CD4-positive, CD25-positive, alpha-beta regulatory T cell (primary cell): ENCODE measurements at regions not wholly inside any gene's neighbourhood (a gene's known extent, or its start where the extent isn't known, plus 50 kb on each side); places are given as distances from the start of the nearest gene placed in this dataset.

Source experiments
- ATAC-seq, 2 donors: fragments of 150-1000 bp; cut with Tn5 transposase; one replicate each; pipeline ENCODE4 v1.10.0; 2021; ENCODE audit warnings: low read depth in 2 of 2, moderate number of reproducible peaks in 2 of 2, moderate library complexity in 1 of 2
- DNase-seq, 3 donors: peaks; one replicate each; pipeline versions ENCODE4 v3.0.0 to v3.0.0-alpha.2; 2012 to 2022; ENCODE audit warnings: mixed read lengths in 1 of 3
- H3K27ac ChIP-seq: one replicate; pipeline ENCODE4 v1.7.0; 2013; ENCODE audit warnings: mild to moderate bottlenecking, low read length; ENCODE audit not compliant: insufficient read depth, poor library complexity, severe bottlenecking
- H3K27me3 ChIP-seq: one replicate; pipeline ENCODE4 v1.7.0; 2013; ENCODE audit warnings: low read length; ENCODE audit not compliant: control insufficient read depth, insufficient read depth
- H3K36me3 ChIP-seq: one replicate; pipeline ENCODE4 v1.7.0; 2013; ENCODE audit warnings: mild to moderate bottlenecking, low read length, moderate library complexity; ENCODE audit not compliant: control insufficient read depth, insufficient read depth
- H3K4me1 ChIP-seq: 2 replicates; pipeline ENCODE4 v1.7.0; 2013; ENCODE audit warnings: mild to moderate bottlenecking, low read length; ENCODE audit not compliant: insufficient read depth, control insufficient read depth, poor library complexity, severe bottlenecking
- H3K4me3 ChIP-seq: one replicate; pipeline ENCODE4 v1.7.0; 2013; ENCODE audit warnings: low read depth, mild to moderate bottlenecking, low read length, moderate library complexity
- H3K9me3 ChIP-seq, 2 experiments: 1 replicate in 1 of 2; 2 replicates in 1 of 2; pipeline ENCODE4 v1.7.0; 2013; ENCODE audit warnings: low read length in 2 of 2, mild to moderate bottlenecking in 1 of 2, moderate library complexity in 1 of 2; ENCODE audit not compliant: control insufficient read depth in 2 of 2
- H3K27ac Mint-ChIP-seq, 3 donors: one replicate each; pipeline ENCODE4 v1.8.0; 2020 to 2022; ENCODE audit warnings: mild to moderate bottlenecking in 3 of 3, mixed read lengths in 3 of 3, moderate library complexity in 2 of 3
- H3K27me3 Mint-ChIP-seq: one replicate; pipeline ENCODE4 v1.8.0; 2022; ENCODE audit warnings: mild to moderate bottlenecking, mixed read lengths
- H3K36me3 Mint-ChIP-seq: one replicate; pipeline ENCODE4 v1.8.0; 2020; ENCODE audit warnings: mixed read lengths
- H3K4me1 Mint-ChIP-seq, 4 donors: one replicate each; pipeline ENCODE4 v1.8.0; 2020 to 2022; ENCODE audit warnings: mixed read lengths in 4 of 4, mild to moderate bottlenecking in 1 of 4
- H3K4me3 Mint-ChIP-seq, 4 donors: one replicate each; pipeline ENCODE4 v1.8.0; 2020 to 2022; ENCODE audit warnings: mild to moderate bottlenecking in 4 of 4, mixed read lengths in 4 of 4, moderate library complexity in 3 of 4
- H3K9me3 Mint-ChIP-seq, 7 donors: one replicate each; pipeline ENCODE4 v1.8.0; 2020 to 2022; ENCODE audit warnings: mixed read lengths in 7 of 7, mild to moderate bottlenecking in 3 of 7, moderate library complexity in 2 of 7

DNA sequence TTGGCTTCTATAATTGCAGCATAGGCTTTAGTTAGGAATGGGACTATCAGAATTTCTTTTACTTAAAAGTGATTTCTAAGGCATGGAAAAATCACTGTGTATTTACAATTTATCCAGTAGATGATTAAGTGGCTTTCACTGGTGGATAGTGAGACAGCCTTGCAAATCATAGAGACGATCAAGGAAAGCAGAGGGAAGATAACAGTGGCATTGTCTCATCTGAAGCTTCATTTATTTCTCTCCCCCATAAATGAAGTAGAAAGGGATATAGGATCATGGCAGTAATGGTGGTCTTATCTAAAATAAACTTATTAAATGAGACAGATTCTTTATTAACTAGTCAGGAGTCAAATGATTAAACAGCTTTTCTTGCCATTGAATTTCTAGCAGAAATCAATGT is 224.2 kb upstream of the ANO5 start:
- Mint-ChIP-seq H3K27ac (no peak overlapping the region), H3K27me3 (no peaks in the 10 kb centered on the region), H3K4me1 (no peaks in the 10 kb centered on the region), H3K36me3 (no peaks in the 10 kb centered on the region), H3K9me3 (peaks cover 3 to 27% (median 9%) of the 10 kb centered on the region in 7 donors), H3K4me3 (no peak overlapping the region)
- ATAC-seq (no peak), DNase-seq (no peak)
- Histone ChIP-seq H3K36me3 (no peaks in the 10 kb centered on the region), H3K9me3 (no peaks in the 10 kb centered on the region), H3K4me1 (no peaks in the 10 kb centered on the region), H3K27ac (no peak overlapping the region), H3K27me3 (no peaks in the 10 kb centered on the region), H3K4me3 (no peak overlapping the region)

- Mint-ChIP-seq H3K4me3 (no peak overlapping the region), H3K9me3 (peaks cover 0 to 24% (median 10%) of the 10 kb centered on the region in 7 donors), H3K27me3 (no peaks in the 10 kb centered on the region), H3K36me3 (no peaks in the 10 kb centered on the region), H3K27ac (no peak overlapping the region), H3K4me1 (no peaks in the 10 kb centered on the region)
- H3K9me3 ChIP-seq: no peaks in the 10 kb centered on the region
- no peaks in the 10 kb centered on the region for H3K36me3 ChIP-seq
- ATAC-seq (no peak), DNase-seq (no peak)
- H3K27me3 ChIP-seq: no peaks in the 10 kb centered on the region
- no peaks in the 10 kb centered on the region for H3K4me1 ChIP-seq
- H3K4me3 ChIP-seq: no peak overlapping the region
- no peak overlapping the region for H3K27ac ChIP-seq
Observed at GRCh38 chr11:21969841-21970240, 223.0 kb upstream of the ANO5 start.

DNA sequence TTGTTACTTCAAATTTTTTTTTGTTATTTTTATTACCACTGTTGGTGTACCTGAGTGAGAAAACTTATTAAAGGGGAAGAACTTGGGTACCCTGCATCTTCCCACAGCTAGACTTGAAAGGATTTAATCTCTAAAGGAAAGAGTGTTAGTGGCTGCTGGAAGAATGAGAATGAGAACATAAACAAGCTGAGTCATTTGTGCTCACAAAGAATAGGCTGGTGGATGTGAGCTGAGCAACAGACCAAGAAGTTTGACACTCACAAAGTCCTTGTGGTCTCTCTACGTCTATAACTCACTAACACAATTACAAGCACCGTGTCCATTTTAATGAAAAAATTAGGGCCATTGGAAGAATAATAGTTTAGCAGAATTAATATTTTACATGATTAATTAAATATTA is 217.6 kb upstream of the ANO5 start:
- Mint-ChIP-seq H3K9me3 (peaks cover 0 to 14% (median 9%) of the 10 kb centered on the region in 7 donors), H3K27ac (no peak overlapping the region), H3K36me3 (no peaks in the 10 kb centered on the region), H3K4me3 (no peak overlapping the region), H3K4me1 (no peaks in the 10 kb centered on the region), H3K27me3 (no peaks in the 10 kb centered on the region)
- H3K9me3 ChIP-seq: no peaks in the 10 kb centered on the region
- H3K4me1 ChIP-seq: no peaks in the 10 kb centered on the region
- H3K27ac ChIP-seq: no peak overlapping the region
- ATAC-seq: no peak
- no peaks in the 10 kb centered on the region for H3K27me3 ChIP-seq
- H3K36me3 ChIP-seq: no peaks in the 10 kb centered on the region
- no peak for DNase-seq
- H3K4me3 ChIP-seq: no peak overlapping the region

DNA sequence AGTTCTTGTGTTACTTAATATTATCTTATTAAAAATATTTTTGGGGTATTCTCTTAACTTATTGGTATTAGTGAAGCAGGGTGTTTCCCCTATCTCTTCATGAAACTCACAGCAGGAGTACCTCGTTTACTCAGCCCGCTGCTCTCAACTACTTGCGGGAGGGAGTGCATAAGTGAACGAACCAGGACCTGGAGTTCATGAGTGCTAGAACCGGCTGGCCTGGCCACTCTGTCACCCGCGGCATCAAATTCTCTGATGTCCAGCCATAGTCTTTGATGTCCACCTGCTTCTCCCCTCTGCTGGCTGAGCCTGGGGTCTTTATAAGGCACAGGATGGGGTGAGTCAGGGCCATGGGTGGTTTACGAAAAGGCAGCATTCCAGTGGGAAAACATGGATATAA is 216.7 kb upstream of the ANO5 start:
- no peaks in the 10 kb centered on the region for H3K4me1 Mint-ChIP-seq
- Histone ChIP-seq H3K27me3 (no peaks in the 10 kb centered on the region), H3K4me1 (no peaks in the 10 kb centered on the region), H3K4me3 (no peak overlapping the region), H3K9me3 (no peaks in the 10 kb centered on the region), H3K36me3 (no peaks in the 10 kb centered on the region), H3K27ac (no peak overlapping the region)
- no peaks in the 10 kb centered on the region for H3K27me3 Mint-ChIP-seq
- H3K9me3 Mint-ChIP-seq: peaks cover 0 to 14% (median 10%) of the 10 kb centered on the region in 7 donors
- H3K4me3 Mint-ChIP-seq: no peak overlapping the region
- no peak overlapping the region for H3K27ac Mint-ChIP-seq
- ATAC-seq: no peak
- H3K36me3 Mint-ChIP-seq: no peaks in the 10 kb centered on the region
- no peak for DNase-seq

GRCh38 chr11:21983431-21983830 is 209.5 kb upstream of the ANO5 start:
- no peak overlapping the region for H3K27ac Mint-ChIP-seq
- H3K4me3 Mint-ChIP-seq: no peak overlapping the region
- H3K4me1 Mint-ChIP-seq: no peaks in the 10 kb centered on the region
- no peak for ATAC-seq
- H3K4me1 ChIP-seq: no peaks in the 10 kb centered on the region
- H3K4me3 ChIP-seq: no peak overlapping the region
- no peaks in the 10 kb centered on the region for H3K27me3 ChIP-seq
- H3K36me3 ChIP-seq: no peaks in the 10 kb centered on the region
- no peak overlapping the region for H3K27ac ChIP-seq
- no peaks in the 10 kb centered on the region for H3K27me3 Mint-ChIP-seq
- H3K9me3 ChIP-seq: no peaks in the 10 kb centered on the region
- peaks cover 0 to 9% (median 5%) of the 10 kb centered on the region in 7 donors for H3K9me3 Mint-ChIP-seq
- no peaks in the 10 kb centered on the region for H3K36me3 Mint-ChIP-seq
- no peak for DNase-seq

- Mint-ChIP-seq H3K4me1 (no peaks in the 10 kb centered on the region), H3K27me3 (no peaks in the 10 kb centered on the region), H3K27ac (no peak overlapping the region), H3K36me3 (no peaks in the 10 kb centered on the region), H3K9me3 (peaks cover 1 to 16% (median 5%) of the 10 kb centered on the region in 7 donors), H3K4me3 (no peak overlapping the region)
- no peaks in the 10 kb centered on the region for H3K4me1 ChIP-seq
- ATAC-seq: no peak
- no peaks in the 10 kb centered on the region for H3K36me3 ChIP-seq
- no peak overlapping the region for H3K4me3 ChIP-seq
- H3K27ac ChIP-seq: no peak overlapping the region
- no peak for DNase-seq
- no peaks in the 10 kb centered on the region for H3K9me3 ChIP-seq
- no peaks in the 10 kb centered on the region for H3K27me3 ChIP-seq
Observed at GRCh38 chr11:21986361-21986760, 206.5 kb upstream of the ANO5 start.

DNA sequence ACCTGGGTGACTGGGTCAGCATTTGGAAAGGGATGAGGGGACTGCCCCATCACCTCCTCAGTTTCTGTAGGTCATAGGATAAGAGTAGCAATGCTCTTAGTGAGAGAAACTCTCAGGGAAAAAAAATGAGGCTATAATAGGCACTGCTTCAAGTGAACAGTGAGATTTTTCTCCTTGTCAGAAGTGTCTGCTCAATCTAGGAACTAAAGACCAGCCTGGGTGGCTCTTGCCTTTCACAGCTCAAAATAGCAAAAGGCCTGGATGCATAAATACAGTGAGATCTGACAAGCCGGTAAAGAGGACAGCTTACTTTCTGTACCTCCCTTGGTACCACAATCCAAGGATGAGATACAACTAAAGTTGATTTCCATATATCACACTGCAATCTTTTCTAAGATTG is 205.6 kb upstream of the ANO5 start:
- Mint-ChIP-seq H3K27me3 (no peaks in the 10 kb centered on the region), H3K27ac (no peak overlapping the region), H3K9me3 (peaks cover 1 to 16% (median 6%) of the 10 kb centered on the region in 7 donors), H3K4me3 (no peak overlapping the region), H3K36me3 (no peaks in the 10 kb centered on the region), H3K4me1 (no peaks in the 10 kb centered on the region)
- no peaks in the 10 kb centered on the region for H3K4me1 ChIP-seq
- no peaks in the 10 kb centered on the region for H3K27me3 ChIP-seq
- no peaks in the 10 kb centered on the region for H3K36me3 ChIP-seq
- H3K9me3 ChIP-seq: no peaks in the 10 kb centered on the region
- DNase-seq: no peak
- no peak for ATAC-seq
- H3K27ac ChIP-seq: no peak overlapping the region
- no peak overlapping the region for H3K4me3 ChIP-seq

- H3K9me3 Mint-ChIP-seq: peaks cover 1 to 11% (median 6%) of the 10 kb centered on the region in 7 donors
- no peaks in the 10 kb centered on the region for H3K36me3 Mint-ChIP-seq
- no peak for ATAC-seq
- H3K4me3 ChIP-seq: no peak overlapping the region
- no peaks in the 10 kb centered on the region for H3K4me1 ChIP-seq
- no peak overlapping the region for H3K4me3 Mint-ChIP-seq
- no peaks in the 10 kb centered on the region for H3K4me1 Mint-ChIP-seq
- H3K27me3 ChIP-seq: no peaks in the 10 kb centered on the region
- DNase-seq: no peak
- H3K9me3 ChIP-seq: no peaks in the 10 kb centered on the region
- no peaks in the 10 kb centered on the region for H3K27me3 Mint-ChIP-seq
- no peaks in the 10 kb centered on the region for H3K36me3 ChIP-seq
- no peak overlapping the region for H3K27ac ChIP-seq
- no peak overlapping the region for H3K27ac Mint-ChIP-seq
Observed at GRCh38 chr11:21988477-21988876, 204.4 kb upstream of the ANO5 start.
